Right renal cortex interstitium (tissue), 3 donors: ENCODE measurements at regions not wholly inside any gene's neighbourhood (a gene's known extent, or its start where the extent isn't known, plus 50 kb on each side); places are given as distances from the start of the nearest gene placed in this dataset.
"Not testable (repeated sequence)": the region's sequence is repeated elsewhere in the genome, so short reads cannot be mapped to it uniquely, and the experiment has no call there.

Experiments used
- DNase-seq, 3 donors: peaks; one replicate each; pipeline ENCODE4 v3.0.0-alpha.2; 2013; ENCODE audit warnings: low read depth in 3 of 3, low spot score in 2 of 3

DNA sequence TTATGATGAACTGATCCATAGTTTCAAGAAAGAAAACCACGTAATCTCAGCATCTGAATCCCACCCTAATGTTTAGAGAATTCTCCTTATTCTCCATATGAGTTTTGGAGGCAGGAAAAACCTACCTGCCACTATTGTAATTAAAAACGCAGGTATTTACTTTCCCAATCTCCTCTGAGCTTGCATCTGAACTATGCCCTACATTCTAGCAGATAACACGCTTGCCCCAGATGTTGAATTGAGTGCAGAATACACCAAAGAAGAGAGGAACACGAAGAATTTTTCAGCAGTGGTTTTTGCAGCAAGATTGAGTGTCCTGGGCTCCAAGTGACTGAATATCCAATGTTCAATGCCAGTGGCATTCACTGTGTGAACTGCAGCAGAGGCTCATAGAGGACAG lies 182.4 kb downstream of the COX18 start:
- DNase-seq: no peak

DNA sequence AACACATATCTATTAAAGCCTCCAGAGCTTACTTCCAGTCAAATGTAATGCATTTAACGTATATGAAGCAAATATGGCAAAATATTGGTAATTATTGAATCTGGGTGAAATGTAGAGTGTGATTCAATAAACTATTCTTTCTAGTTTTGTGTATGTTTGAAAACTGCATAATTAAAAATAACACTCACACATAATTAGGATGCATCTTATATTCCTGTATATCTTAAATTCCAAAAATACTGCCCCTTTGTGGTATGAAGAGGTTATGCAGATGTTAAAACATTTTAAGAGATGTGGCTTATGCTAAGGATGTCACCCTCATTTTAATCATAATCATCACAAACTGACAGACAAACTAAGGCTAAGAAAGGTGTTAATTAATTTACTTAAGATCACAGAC lies 182.9 kb downstream of the COX18 start:
- DNase-seq: no peak

DNA sequence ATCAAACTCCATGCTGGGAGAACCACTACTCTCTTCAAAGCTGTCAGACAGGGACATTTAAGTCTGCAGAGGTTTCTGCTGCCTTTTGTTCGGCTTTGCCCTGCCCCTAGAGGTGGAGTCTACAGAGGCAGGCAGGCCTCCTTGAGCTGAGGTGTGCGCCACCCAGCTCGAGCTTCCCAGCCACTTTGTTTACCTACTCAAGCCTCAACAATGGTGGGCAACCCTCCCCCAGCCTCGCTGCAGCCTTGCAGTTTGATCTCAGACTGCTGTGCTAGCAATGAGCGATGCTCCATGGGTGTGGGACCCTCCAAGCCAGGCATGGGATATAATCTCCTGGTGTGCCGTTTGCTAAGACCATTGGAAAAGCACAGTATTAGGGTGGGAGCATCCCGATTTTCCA lies 185.3 kb downstream of the COX18 start:
- not testable (repeated sequence) for DNase-seq

DNA sequence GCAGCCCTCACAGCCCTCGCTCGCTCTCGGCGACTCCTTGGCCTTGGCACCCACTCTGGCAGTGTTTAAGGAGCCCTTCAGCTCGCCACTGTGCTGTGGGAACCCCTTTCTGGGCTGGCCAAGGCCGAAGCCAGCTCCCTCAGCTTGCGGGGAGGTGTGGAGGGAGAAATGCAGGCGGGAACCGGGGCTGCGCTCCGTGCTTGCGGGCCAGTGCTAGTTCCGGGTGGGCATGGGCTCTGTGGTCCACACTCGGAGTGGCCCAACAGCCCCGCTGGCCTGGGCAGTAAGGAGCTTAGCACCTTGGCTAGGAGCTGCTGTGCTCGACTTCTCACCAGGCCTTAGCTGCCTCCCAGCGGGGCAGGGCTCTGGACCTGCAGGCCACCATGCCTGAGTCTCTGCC lies 192.6 kb downstream of the COX18 start:
- DNase-seq: no peak

DNA sequence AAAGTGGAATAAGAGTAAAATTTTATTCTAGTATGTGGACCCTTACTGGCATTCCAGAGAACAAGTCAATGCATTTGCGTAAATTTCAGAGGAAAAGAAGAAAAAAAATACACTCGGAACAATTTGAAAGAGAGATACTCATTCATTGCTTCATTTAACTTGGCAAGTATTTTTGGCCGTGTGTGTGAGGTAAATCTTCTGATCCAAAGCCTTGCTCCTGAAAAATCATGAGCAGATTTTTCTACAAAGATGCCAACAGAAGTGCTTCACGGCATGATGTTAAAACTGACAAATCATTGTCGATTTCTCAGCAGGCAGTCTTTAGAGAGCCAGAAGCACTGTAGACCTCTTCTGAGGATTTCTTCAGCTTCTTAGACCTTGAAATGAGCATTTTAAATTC lies 194.0 kb downstream of the COX18 start:
- DNase-seq: no peak

DNA sequence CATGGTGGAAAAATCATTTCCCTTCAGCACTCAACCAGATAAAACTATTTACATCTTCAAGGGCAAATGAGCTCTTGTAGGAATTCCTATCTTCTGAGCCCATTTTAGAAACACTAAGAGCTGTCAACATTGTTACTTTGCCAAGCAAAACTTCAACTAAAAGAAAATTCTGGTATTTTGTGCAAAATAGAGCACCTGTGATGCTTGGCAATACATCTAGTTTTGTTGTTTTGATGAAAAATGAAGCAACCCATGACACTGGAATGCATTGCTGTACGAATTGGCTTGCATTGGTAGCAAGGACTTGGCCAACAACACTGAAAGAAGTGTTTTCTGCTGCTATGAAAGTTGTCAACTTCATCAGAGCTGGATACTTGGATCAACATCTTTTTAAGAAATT lies 194.4 kb downstream of the COX18 start:
- no peak for DNase-seq

DNA sequence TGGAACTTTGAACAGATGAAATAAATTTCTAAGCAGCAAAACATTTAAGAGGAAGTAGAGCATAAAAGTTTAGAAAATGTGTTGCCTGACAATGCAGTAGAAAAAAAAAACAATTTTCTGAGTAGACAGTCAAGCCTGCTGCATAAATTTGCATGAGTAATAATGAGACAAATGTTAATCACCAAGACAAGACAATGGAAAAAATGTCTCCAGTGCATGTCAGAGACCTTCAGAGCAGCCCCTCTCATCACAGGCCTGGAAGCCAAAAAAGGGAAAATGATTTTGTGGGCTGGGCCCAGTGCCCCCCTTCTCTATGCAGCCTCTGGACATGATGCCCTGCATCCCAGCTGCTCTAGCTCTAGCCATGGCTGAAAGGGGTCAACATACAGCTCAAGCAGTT lies 204.6 kb downstream of the COX18 start:
- no peak for DNase-seq

DNA sequence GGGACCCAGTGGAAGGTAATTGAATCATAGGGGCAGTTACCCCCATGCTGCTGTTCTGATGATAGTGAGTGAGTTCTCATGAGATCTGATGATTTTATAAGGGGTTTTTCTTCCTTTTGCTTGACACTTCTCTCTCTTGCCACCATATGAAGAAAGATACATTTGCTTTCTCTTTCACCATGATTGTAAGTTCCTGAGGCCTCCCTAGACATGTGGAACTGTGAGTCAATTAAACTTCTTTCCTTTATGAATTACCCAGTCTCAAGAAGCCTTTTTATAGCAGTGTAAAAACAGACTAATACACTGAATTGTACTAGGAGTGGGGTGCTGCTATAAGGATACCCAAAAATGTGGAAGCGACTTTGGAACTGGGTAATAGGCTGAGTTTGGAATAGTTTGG lies 205.2 kb downstream of the COX18 start:
- not testable (repeated sequence) for DNase-seq

DNA sequence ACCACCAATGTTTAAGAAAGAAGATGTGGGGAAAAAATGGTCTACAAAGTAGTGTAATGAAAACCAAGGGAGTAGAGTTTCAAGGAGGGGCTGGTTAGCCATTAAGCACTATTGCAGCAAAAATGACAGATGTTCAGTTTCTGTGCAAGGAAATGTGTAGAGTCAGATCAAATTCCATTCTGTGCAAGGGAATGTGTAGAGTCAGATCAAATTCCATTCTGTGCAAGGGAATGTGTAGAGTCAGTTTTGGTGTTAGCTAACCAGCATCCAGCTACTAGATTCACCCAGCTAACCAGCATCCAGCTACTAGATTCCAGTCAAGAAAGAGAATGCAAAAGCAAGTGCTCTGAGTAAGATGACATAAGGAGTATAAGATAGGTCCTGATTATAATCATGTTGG lies 208.8 kb downstream of the COX18 start:
- no peak for DNase-seq

DNA sequence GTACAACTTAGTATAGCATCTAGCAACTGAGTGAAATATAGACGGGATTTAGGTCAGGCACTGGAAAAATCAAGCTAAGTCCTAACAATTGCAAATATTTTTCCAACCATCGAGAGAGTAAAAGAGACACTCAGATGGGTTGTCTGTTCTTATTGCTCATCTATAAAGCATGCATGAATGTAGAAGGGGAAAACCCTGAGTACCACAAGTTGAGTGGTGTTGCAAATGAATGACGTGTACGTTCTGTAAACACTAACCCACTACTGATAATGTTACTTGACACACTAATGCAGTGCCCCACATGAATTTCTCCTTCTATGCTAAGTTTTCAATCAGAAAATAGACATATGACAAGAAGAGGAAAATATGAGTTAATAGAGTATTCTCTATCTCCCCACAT lies 211.2 kb downstream of the COX18 start:
- DNase-seq: no peak

DNA sequence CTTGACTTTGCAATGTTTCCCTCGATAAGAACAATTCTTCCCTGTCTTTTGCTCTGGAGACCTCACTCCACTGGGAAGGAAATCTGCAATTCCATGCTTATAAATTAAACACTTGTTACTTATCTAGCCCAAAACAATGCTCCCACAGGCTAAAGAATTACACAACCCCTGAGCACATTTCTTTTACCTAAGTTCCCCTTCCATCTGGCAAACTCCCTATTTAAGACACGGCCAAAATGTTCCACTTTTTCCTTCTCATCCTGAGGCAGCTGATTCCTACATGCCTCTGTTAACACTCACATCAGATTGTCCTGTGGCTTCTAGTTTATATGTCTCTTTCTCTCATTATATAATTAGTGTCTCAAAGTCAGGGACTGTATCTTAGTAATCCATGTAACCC lies 211.7 kb downstream of the COX18 start:
- DNase-seq: no peak

DNA sequence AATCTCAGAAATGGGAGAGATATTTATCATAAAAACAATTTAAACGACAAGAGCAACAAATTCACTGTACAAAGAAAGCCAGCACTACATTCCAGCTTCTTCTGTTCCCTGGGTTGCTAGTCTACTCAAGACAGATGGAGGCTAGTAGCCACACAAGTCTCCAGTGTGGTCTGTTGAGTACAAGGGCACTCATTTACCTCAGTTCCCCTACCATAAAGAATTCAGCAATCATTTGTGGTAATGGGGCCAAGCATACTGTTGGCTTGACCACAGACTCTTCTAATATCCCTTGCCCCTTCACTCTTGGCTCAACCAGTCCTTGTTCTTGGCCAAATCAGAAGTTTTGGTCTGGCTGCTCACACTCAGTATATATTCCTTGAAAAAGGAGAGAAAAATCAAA lies 212.3 kb downstream of the COX18 start:
- no peak for DNase-seq

DNA sequence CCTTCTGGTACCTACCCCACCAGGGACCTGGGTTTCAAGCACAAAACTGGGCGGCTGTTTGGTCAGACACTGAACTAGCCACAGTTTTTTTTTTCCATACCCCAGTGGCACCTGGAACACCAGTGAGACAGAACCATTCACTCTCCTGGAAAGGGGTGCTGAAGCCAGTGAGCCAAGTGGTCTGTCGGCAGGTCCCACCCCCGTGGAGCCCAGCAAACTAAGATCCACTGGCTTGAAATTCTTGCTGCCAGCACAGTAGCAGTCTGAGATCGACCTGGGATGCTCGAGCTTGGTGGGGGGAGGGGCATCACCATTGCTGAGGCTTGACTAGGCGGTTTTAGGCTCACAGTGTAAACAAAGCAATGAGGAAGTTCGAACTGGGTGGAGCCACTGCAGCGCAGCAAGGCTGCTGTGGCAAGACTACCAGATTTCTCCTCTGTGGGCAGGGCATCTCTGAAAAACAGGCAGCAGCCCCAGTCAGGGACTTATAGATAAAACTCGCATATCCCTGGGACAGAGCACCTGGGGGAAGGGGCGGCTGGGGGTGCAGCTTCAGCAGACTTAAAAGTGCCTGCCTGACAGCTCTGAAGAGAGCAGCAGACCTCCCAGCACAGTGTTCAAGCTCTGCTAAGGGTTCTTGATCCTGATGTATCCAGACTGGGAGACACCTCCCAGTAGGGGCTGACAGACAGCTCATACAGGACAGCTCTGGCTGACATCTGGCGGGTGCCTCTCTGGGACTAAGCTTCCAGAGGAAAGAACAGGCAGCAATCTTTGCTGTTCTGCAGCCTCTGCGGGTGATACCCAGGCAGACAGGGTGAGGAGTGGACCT lies 223.0 kb downstream of the COX18 start:
- no peak for DNase-seq

DNA sequence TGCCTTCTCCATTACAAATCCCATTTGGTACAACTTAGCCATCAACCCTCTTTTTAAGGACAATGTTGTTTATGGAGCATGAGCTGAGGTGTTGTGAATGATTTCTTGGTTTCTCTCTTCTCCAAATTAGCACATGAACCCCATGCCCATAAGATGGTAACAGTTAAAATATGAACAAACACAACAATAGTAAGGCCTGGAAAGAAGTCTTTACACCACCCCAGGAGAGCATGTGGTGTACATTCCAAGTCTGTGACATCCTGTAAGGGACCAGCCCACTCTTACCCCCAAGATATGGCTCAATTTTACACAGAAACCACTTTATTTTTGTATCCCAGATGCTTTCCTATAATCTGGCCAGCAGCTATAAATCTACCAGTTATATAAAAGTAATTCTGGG lies 226.1 kb downstream of the COX18 start:
- no peak for DNase-seq

DNA sequence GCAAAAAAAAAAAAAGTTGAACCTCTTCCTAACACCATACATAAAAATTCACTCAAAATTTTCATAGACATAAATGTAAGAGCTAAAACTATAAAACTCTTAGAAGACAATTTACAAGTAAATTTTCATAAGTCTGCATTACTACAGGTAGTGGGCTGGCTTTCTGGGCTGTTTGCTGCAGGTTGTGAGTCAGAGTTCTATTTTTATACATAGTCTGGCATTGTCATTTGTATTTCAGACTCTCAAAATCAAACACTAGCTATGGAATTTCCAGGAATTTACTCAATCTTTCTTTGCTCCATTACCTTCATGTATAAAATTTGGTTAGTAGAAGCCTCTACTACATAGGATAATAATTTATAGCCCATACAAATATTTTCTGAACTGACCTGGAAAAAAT lies 227.2 kb downstream of the COX18 start:
- DNase-seq: no peak

DNA sequence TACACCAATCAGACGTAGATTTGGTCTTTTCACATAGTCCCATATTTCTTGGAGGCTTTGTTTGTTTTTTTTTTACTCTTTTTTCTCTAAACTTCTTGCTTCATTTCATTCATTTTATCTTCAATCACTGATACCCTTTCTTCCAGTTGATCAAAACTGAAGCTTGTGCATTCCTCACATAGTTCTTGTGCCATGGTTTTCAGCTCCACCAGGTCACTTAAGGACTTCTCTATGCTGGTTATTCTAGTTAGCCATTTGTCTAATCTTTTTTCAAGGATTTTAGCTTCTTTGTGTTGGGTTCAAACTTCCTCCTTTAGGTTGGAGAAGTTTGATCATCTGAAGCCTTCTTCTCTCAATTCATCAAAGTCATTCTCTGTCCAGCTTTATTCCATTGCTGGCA lies 229.3 kb downstream of the COX18 start:
- DNase-seq: not testable (repeated sequence)

DNA sequence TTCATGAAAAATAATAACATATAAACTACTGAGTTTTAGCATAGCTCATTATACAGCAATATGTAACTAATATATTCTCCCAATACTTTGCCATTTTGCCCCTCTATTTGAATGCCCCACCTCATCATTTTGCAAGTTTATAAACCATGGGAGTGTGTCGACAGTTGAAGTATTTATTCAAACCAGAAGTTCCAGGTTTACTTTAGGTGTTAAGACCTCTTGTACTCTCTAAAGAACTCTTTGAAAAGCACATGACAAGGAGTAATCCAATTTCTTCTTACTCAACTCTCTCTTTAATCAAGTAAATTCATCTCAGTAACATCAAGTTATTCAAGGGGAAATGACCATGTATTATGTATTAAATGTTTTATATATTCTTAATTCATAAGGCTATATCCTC lies 240.7 kb downstream of the COX18 start:
- DNase-seq: no peak

DNA sequence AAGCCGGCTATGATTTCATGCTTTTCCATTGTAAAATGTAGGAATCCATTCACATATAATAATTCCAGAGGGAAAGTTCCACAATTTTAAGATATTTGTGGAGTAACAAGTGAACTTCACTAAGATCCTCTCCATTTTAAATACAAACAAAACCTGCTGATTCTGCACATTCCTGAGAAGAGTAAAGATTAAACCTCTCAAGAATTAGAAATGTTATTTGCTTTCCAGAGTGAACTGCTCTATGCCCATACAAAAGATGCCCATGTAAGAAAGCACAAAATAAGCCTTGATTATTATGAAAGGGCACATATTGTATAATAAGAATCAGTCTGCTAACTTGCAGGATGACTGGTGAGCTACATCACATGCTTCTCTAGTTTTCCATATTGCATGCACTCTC lies 241.5 kb downstream of the COX18 start:
- DNase-seq: no peak

DNA sequence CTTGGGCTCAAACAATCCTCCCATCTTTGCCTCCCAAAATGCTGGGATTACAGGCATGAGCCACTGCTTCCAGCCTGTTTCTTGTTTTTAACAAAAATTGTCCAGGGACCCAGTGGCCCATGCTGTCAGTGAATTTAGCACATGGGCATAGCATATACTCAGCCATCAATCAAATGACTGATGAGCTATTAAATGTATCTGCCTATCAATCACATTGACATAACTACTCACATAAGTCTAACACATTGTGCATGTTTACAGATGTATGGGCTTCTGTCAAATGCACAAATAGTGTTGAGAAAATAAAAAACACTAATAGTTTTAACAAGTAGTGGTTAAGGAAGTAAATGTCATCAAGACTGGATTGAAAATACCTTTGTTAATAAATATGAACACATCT lies 249.4 kb downstream of the COX18 start:
- no peak for DNase-seq

DNA sequence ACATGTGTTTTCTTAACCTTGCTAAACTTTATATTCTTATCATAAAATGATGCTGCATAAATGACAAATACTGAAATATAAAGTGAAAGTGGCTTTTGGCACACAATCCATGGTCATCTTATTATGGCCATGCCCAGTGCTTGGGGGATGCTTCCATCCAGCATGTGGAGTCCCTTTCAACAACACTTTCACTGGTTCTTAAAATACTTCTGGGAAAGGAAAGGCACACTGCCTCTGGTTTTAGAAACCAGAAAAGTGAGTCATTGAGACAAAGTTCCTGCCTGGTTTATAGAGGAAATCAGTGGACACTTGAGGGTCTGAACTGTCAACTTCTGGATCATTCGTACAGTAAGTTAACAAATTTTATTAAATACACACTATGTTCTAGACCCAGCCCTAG lies 248.0 kb upstream of the ADAMTS3 start:
- no peak for DNase-seq

DNA sequence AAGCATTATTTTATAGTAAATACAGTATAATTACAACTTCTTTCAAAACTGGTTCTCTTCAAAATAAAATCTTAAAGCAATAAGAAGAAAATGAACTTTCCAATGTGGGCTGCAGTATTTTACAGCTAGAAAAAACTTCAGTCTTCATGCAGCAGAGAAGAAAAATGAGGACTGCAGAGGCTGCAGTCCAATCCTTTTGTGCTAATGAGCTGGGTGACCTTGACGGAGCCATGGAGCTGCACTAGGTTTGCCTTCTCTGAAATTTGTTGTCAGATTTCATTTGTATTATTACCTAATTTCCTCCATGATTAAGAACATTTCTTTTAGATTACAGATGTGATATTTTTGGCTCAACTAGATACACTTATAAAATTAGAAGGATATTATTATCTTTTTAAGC lies 245.2 kb upstream of the ADAMTS3 start:
- DNase-seq: no peak

DNA sequence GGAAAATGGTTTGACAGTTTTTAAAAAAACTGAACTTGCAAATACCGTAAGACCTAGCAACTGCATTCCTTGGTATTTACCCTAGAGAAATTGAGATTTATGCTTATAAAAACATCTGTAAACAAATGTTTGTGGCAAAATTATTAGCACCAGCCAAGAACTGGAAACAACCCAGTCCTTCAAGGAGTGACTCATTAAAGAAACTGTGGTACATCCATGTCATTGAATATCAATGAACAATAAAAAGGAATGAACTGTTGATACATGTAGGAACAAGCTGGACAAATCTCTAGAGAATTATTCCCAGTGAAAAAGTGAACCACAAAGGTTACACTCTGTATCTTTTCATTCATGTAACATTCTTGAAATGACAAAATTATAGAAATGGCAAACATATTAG lies 240.2 kb upstream of the ADAMTS3 start:
- no peak for DNase-seq

DNA sequence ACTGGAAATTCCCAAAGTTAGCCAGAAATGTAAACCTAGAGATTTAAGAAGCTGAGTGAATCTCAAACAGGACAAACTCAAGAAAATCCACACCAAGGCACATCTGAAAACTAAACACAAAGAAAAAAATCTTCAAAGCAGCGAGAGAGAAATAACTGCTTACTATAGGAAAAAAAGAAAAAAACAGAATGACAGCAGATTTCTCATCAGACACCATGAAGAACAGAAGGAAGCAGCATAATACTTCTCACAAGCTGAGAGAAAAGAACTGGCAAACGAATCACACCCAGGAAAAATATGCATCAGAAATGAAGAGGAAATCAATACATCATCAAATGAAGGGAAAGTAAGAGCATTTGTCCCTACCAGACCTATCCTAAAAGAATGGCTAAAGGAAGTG lies 236.3 kb upstream of the ADAMTS3 start:
- no peak for DNase-seq
